Common myeloid progenitor, CD34-positive (primary cell): ENCODE measurements at regions not wholly inside any gene's neighbourhood (a gene's known extent, or its start where the extent isn't known, plus 50 kb on each side); places are given as distances from the start of the nearest gene placed in this dataset.

Source experiments
- CTCF ChIA-PET: fragments of 350-600 bp; sonication (Branson Sonifier 250); formaldehyde crosslinking; loops from one replicate; lab custom pipeline; 2021; ENCODE audit warnings: antibody characterized with exemption; lab: Charles Lee
- POLR2A ChIA-PET: fragments of 350-600 bp; sonication (Branson Sonifier 250); formaldehyde crosslinking; loops from one replicate; lab custom pipeline; 2021; ENCODE audit warnings: antibody characterized with exemption; lab: Charles Lee
- DNase-seq, 3 donors: peaks; one replicate each; pipeline versions ENCODE4 v3.0.0 to v3.0.0-alpha.2; 2013
- H3K27ac ChIP-seq, 2 experiments: 1 replicate in 1 of 2; 2 replicates in 1 of 2; pipeline ENCODE4 v1.7.0; 2013; ENCODE audit warnings: inconsistent platforms in 2 of 2, low read length in 2 of 2, mild to moderate bottlenecking in 2 of 2, low read depth in 1 of 2, moderate library complexity in 1 of 2; ENCODE audit not compliant: severe bottlenecking in 2 of 2, insufficient read depth in 1 of 2, poor library complexity in 1 of 2
- H3K27me3 ChIP-seq, 5 experiments: replicated peaks in 2 of 5; 1 replicate in 3 of 5; 2 replicates in 2 of 5; pipeline versions ENCODE4 v1.6.1 to v1.7.0; 2013; ENCODE audit warnings: low read length in 4 of 5, mild to moderate bottlenecking in 2 of 5, moderate library complexity in 2 of 5, inconsistent platforms in 1 of 5; ENCODE audit not compliant: insufficient read depth in 5 of 5, control insufficient read depth in 4 of 5
- H3K36me3 ChIP-seq, 4 experiments: 1 replicate in 2 of 4; 2 replicates in 2 of 4; pipeline versions ENCODE4 v1.6.1 to v1.7.0; 2013; ENCODE audit warnings: low read length in 3 of 4, control low read depth in 1 of 4, mild to moderate bottlenecking in 1 of 4; ENCODE audit not compliant: control insufficient read depth in 4 of 4, insufficient read depth in 4 of 4
- H3K4me1 ChIP-seq, 4 experiments: 1 replicate in 3 of 4; 2 replicates in 1 of 4; pipeline versions ENCODE4 v1.6.1 to v1.7.1; 2013; ENCODE audit warnings: low read length in 3 of 4, mild to moderate bottlenecking in 3 of 4, control low read depth in 1 of 4, inconsistent platforms in 1 of 4, moderate library complexity in 1 of 4; ENCODE audit not compliant: control insufficient read depth in 4 of 4, insufficient read depth in 4 of 4; ENCODE audit errors: control extremely low read depth in 1 of 4
- H3K4me3 ChIP-seq, 7 experiments: 1 replicate in 4 of 7; 2 replicates in 3 of 7; pipeline versions ENCODE4 v1.5.1 to v1.7.0; 2013; ENCODE audit warnings: mild to moderate bottlenecking in 7 of 7, low read length in 6 of 7, moderate library complexity in 6 of 7, inconsistent platforms in 2 of 7, low read depth in 2 of 7, control low read depth in 1 of 7; ENCODE audit not compliant: insufficient read depth in 4 of 7, control insufficient read depth in 1 of 7; ENCODE audit errors: extremely low read depth in 1 of 7
- H3K9me3 ChIP-seq, 5 experiments: 1 replicate in 4 of 5; 2 replicates in 1 of 5; pipeline versions ENCODE4 v1.6.1 to v1.7.1; 2013; ENCODE audit warnings: low read length in 4 of 5, mild to moderate bottlenecking in 2 of 5, inconsistent platforms in 1 of 5, low read depth in 1 of 5, moderate library complexity in 1 of 5; ENCODE audit not compliant: control insufficient read depth in 4 of 5, insufficient read depth in 2 of 5; ENCODE audit errors: control extremely low read depth in 1 of 5
- WGBS: methylation state at CpG from one replicate; pipeline ENCODE4 v1.1.5; 2013; ENCODE audit not compliant: insufficient coverage; 5-methylcytosine and 5-hydroxymethylcytosine counted together

- 88% methylated on average over 1 of the region's 2 CpGs for WGBS
- no peak for DNase-seq
- POLR2A ChIA-PET = no interaction called here
- CTCF ChIA-PET = no interaction called here
- Histone ChIP-seq H3K27me3 (no peaks in the 10 kb centered on the region), H3K9me3 (no peaks in the 10 kb centered on the region), H3K36me3 (no peaks in the 10 kb centered on the region), H3K27ac (no peak overlapping the region), H3K4me1 (no peaks in the 10 kb centered on the region), H3K4me3 (no peak overlapping the region)
Observed at GRCh38 chr5:145294331-145294730, 540.8 kb downstream of the PRELID2 start.

GRCh38 chr5:145293716-145294115, 541.4 kb downstream of the PRELID2 start:
- ChIA-PET POLR2A (no interaction called here), CTCF (no interaction called here)
- DNase-seq = no peak

GRCh38 chr5:145292278-145292677, 542.9 kb downstream of the PRELID2 start:
- ChIA-PET POLR2A (no interaction called here), CTCF (no interaction called here)
- no peak overlapping the region for H3K4me3 ChIP-seq
- no peak for DNase-seq
- H3K36me3 ChIP-seq = no peaks in the 10 kb centered on the region
- H3K27me3 ChIP-seq = no peaks in the 10 kb centered on the region
- H3K4me1 ChIP-seq = no peaks in the 10 kb centered on the region
- no peak overlapping the region for H3K27ac ChIP-seq
- no peaks in the 10 kb centered on the region for H3K9me3 ChIP-seq
- no CpG with 5 or more reads among the region's 3 CpGs for WGBS

More at GRCh38 chr5:145293716-145294115, 541.4 kb downstream of the PRELID2 start:
- Histone ChIP-seq H3K9me3 (no peaks in the 10 kb centered on the region), H3K27me3 (no peaks in the 10 kb centered on the region), H3K27ac (no peak overlapping the region), H3K36me3 (no peaks in the 10 kb centered on the region), H3K4me3 (no peak overlapping the region), H3K4me1 (no peaks in the 10 kb centered on the region)
- WGBS = 80% methylated on average over 1 of the region's 1 CpG

GRCh38 chr5:145283141-145283810, 551.9 kb downstream of the PRELID2 start:
- no peak for DNase-seq
- Histone ChIP-seq H3K9me3 (no peaks in the 10 kb centered on the region), H3K4me1 (no peaks in the 10 kb centered on the region), H3K4me3 (no peak overlapping the region), H3K27ac (no peak overlapping the region), H3K27me3 (no peaks in the 10 kb centered on the region), H3K36me3 (no peaks in the 10 kb centered on the region)
- CTCF ChIA-PET = interaction anchor here (0.9 kb wide), 1 partner anchor 16 kb away, joined by 3 read pairs; no protein-coding TSS in a partner anchor
- POLR2A ChIA-PET = no interaction called here
- WGBS = no CpG with 5 or more reads among the region's 3 CpGs

DNA sequence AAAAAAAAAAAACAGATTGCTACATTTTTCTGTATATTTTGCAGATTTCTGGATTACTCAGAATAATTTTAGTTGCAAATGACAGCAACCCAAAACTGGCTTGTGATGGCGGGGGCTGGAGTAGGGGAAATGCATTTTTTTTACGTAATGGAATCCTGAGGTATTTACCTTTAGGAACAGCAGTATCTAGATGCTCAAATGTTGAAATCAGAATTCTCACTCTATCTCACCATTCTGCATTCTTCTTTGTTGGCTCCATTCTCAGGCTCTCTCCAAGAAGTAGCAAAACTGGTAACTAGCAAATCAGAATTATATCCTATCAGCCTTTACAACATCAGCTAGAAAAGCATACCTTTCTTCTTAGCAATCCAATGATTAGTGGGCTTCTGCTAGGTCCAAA, 554.3 kb downstream of the PRELID2 start:
- ChIA-PET CTCF (no interaction called here), POLR2A (no interaction called here)
- Histone ChIP-seq H3K4me3 (no peak overlapping the region), H3K4me1 (no peaks in the 10 kb centered on the region), H3K36me3 (no peaks in the 10 kb centered on the region), H3K9me3 (no peaks in the 10 kb centered on the region), H3K27ac (no peak overlapping the region), H3K27me3 (no peaks in the 10 kb centered on the region)
- WGBS = 100% methylated on average over 1 of the region's 2 CpGs
- no peak for DNase-seq

DNA sequence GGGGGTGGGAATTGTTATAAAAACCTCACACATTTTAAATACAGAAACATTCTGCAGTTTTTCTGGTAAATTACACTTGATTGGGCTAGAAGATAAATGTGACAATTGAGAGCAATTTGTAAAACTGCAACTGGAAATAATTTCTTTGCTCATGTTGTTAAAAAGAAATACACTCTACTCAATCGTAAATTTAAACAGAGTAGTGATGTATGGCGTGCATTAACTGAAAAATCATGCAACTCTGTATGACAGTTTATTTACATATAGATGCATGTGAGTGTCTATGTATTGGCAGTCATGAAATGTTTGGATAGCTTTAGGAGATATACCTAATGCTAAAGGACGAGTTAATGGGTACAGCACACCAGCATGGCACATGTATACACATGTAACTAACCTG, 554.9 kb downstream of the PRELID2 start:
- Histone ChIP-seq H3K9me3 (no peaks in the 10 kb centered on the region), H3K4me1 (no peaks in the 10 kb centered on the region), H3K27ac (no peak overlapping the region), H3K36me3 (no peaks in the 10 kb centered on the region), H3K4me3 (no peak overlapping the region), H3K27me3 (no peaks in the 10 kb centered on the region)
- ChIA-PET POLR2A (no interaction called here), CTCF (no interaction called here)
- no peak for DNase-seq
- WGBS = no CpG with 5 or more reads among the region's 3 CpGs

DNA sequence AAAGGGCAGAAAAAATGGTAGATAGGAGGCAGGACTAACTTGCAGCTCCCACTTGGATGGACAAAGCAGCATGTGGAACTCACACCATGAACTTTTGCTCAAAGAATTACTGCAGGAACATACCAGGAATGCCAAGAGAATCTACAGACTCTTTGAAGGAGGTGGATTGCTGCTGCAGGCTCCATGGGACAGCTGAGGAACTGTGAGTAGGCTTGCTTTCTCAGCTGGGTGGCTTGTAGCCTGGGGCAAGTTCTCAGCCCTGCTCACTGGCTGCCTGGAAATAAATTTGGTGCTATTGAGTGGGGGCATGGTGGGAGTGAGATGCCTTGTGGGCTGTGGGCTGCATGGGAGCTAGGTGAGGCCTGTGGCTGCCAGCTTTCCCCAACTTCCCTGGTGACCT, 574.5 kb downstream of the PRELID2 start:
- ChIA-PET POLR2A (no interaction called here), CTCF (no interaction called here)
- Histone ChIP-seq H3K27me3 (no peaks in the 10 kb centered on the region), H3K27ac (no peak overlapping the region), H3K4me1 (no peaks in the 10 kb centered on the region), H3K36me3 (no peaks in the 10 kb centered on the region), H3K9me3 (peaks cover 0 to 4% (median 0%) of the 10 kb centered on the region in 5 experiments), H3K4me3 (no peak overlapping the region)
- no peak for DNase-seq
